ENCODE measurements at regions not wholly inside any gene's neighbourhood (a gene's known extent, or its start where the extent isn't known, plus 50 kb on each side); places are given as distances from the start of the nearest gene placed in this dataset.
"Not testable (repeated sequence)": the region's sequence is repeated elsewhere in the genome, so short reads cannot be mapped to it uniquely, and the experiment has no call there.

DNA sequence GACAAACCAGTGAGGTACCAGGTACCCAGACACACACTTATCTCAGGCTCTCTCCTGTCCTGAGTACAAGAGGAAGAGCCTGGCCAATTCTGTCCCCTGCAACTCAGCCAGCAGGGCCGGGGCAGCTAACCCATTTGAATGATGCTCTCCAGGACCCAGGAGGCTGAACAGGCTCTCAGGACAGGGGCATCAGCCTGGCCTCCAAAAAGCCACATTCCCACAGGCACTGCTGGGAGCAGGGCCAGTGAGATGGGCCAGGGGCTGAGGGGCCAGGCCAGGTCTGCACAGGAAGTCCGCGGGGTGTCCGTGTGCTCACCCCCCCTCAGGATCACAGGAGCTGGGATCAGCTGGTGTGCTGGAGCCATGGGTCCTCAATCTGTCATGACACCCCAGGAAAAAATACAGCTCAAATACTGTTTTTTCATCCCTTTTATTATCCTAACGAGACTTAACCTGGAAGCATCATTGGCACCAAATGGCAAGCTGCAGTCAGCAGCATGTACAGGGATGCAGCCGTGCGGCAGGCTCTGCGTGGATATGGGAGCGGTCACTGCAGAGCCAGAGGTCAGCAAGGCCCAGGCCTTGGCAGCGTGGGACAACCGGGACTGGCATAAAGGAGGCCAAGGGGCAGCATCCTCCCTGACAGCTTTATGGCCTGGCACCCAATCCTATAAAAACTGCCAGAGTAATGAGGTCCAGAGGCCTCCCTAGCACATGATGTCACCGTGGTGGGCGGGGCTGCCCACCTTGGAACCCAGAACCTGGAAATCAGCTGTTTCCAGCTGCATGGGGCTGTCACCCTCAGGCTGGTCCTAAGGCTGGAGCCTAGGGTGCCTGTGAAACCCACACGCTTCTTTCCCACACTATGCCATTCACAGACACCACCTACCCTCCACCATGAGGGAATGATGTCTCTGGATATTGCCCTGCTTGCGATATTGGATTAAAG is 276.7 kb downstream of the C16orf95 start:
- H3K4me1 Mint-ChIP-seq, result no peaks in the 10 kb centered on the region
- H3K36me3 Mint-ChIP-seq, result no peaks in the 10 kb centered on the region
- H3K27ac Mint-ChIP-seq, result no peak overlapping the region
- peaks cover 8 to 11% (median 9%) of the 10 kb centered on the region in 3 donors for H3K27me3 Mint-ChIP-seq
- ATAC-seq (ENCODE audit: low read depth in 2 of 2), result no peak
- H3K4me3 Mint-ChIP-seq, result no peak overlapping the region
- H3K9me3 Mint-ChIP-seq, result no peaks in the 10 kb centered on the region
- no peak for DNase-seq

DNA sequence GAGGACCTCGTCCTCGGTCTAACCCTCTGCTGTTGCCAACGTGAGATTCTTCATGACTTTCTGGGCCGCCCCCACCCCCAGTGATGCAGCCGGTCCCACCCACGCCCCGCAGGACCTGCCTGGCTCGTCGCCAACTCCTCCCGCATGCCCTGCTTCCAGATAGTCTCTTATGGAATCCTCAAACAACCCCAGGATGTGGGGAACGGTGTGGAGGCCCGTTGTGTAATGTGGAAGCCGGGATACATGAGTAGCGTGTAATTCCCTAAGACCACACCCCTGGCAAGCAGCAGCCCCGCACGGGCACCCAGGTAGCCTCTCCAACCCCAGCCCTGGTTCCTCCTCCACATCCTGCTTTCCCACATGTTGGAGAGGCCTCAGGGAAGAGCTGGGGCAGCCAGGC is 275.9 kb downstream of the C16orf95 start:
- H3K4me1 Mint-ChIP-seq, result no peaks in the 10 kb centered on the region
- ATAC-seq (ENCODE audit: low read depth in 2 of 2), result no peak
- H3K27me3 Mint-ChIP-seq, result peaks cover 11 to 15% (median 12%) of the 10 kb centered on the region in 3 donors
- no peak for DNase-seq
- no peak overlapping the region for H3K4me3 Mint-ChIP-seq
- no peaks in the 10 kb centered on the region for H3K9me3 Mint-ChIP-seq
- no peaks in the 10 kb centered on the region for H3K36me3 Mint-ChIP-seq
- no peak overlapping the region for H3K27ac Mint-ChIP-seq

DNA sequence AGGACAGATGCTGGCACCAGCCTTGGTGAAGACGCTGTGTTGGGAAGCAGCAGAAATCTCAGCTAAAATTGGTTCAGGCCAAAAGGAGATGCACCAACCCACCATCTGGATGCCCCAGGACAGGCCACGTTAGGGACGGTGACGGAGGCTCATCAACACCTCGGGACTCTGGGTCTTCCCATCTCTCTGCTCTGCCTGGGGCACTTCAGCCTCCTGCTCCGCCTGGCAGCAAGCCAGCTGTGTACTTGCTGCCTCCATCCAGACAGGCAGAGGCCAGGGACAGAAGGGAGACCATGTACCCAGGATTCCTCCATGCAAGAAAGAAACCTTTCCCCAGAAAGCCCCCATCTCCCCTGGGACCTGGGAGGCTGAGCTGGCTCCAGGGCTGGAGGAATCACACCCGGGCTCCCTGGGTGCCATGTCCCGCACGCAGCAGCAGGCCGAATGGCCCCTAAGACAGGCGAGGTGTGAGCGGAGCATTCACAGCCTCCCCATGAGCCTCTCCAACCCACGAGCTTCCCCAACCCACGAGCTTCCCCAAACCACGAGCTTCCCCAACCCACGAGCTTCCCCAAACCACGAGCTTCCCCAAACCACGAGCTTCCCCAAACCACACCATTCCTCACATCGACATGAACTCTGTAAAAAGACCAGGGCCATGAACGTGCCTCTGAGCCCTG is 274.5 kb downstream of the C16orf95 start:
- no peak for ATAC-seq (ENCODE audit: low read depth in 2 of 2)
- no peaks in the 10 kb centered on the region for H3K9me3 Mint-ChIP-seq
- H3K4me3 Mint-ChIP-seq, result no peak overlapping the region
- no peaks in the 10 kb centered on the region for H3K4me1 Mint-ChIP-seq
- no peak overlapping the region for H3K27ac Mint-ChIP-seq
- DNase-seq, result no peak
- peaks cover 11 to 15% (median 12%) of the 10 kb centered on the region in 3 donors for H3K27me3 Mint-ChIP-seq
- H3K36me3 Mint-ChIP-seq, result no peaks in the 10 kb centered on the region

DNA sequence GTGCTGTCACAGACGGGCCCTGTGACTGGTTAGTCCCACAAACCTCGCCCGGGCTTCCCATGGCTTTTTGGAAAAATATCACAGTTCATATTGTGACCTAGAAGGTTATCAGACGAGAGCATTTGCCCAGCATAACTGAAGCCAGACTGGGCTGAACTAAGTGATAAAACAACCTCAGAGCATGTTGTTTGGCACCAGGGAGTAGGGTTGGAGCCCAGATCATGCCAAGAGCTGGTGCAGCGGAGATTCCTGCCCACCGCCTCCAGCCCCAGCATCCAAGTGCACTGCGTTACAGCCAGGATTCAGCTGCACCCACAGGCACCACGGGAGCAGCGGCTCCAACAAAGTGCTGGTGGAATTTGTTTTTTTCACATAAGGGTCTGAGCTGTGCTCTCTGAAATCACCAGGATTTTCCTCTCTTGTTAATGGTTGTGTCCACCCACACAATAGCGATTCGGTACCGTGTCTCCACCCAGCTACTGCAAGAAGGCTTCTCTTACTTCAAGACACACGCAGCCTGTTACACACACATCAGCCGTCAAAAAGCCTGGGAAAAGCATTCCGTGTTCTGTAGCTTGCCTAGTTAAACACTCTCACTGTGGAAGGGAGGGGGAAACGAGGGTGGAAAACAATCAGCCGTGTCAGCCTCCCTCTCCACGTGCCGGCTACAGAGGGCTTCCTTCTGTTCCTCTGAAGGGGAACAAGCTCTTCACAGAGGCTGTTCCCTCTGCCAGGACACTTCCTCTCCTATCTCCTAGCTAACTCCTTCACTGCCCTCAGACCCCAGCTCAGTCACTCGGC is 273.8 kb downstream of the C16orf95 start:
- no peak overlapping the region for H3K4me3 Mint-ChIP-seq
- no peak overlapping the region for H3K27ac Mint-ChIP-seq
- no peaks in the 10 kb centered on the region for H3K36me3 Mint-ChIP-seq
- ATAC-seq (ENCODE audit: low read depth in 2 of 2) (no peak), DNase-seq (no peak)
- no peaks in the 10 kb centered on the region for H3K4me1 Mint-ChIP-seq
- no peaks in the 10 kb centered on the region for H3K9me3 Mint-ChIP-seq
- H3K27me3 Mint-ChIP-seq, result peaks cover 11 to 15% (median 12%) of the 10 kb centered on the region in 3 donors

DNA sequence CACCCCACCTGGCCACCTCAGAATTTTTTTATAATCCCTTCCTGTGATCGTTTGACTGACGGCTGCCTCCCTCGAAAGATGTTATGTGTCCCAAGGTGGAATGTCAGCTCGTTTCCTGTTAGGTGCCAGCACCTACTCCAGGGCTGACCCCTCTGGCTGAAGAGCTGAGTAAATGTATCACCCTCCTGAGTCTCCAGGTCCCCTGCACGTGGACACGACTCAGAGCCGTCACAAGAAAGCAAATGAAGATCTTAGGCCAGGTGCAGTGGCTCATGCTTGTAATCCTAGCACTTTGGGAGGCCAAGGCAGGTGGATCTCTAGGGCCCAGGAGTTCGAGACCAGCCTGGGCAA is 273.2 kb downstream of the C16orf95 start:
- no peaks in the 10 kb centered on the region for H3K9me3 Mint-ChIP-seq
- no peak for ATAC-seq (ENCODE audit: low read depth in 2 of 2)
- no peak overlapping the region for H3K27ac Mint-ChIP-seq
- H3K4me3 Mint-ChIP-seq, result no peak overlapping the region
- no peak for DNase-seq
- H3K27me3 Mint-ChIP-seq, result peaks cover 11 to 15% (median 12%) of the 10 kb centered on the region in 3 donors
- no peaks in the 10 kb centered on the region for H3K36me3 Mint-ChIP-seq
- H3K4me1 Mint-ChIP-seq, result no peaks in the 10 kb centered on the region

DNA sequence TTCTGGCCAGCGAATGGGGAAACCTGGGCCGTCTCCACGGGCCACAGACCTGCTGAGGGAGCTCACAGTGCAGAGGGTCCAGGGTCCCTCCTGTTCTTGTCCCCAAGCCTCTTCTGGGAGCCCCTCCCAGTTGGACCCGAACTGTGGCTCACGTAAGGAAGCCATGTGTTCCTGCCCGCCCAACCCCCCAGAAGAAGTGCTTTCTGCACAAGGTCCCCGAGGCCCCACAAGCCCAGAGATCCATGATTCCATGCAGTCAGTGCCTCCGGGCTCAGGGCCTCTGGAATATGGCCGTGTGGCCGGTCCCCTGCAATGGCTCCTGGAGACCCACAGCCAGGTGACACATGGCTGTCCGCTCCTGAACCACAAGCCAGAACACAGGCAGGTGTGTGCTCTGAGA is 272.4 kb downstream of the C16orf95 start:
- ATAC-seq (ENCODE audit: low read depth in 2 of 2) (no peak), DNase-seq (no peak)
- Mint-ChIP-seq H3K27me3 (peaks cover 8 to 15% (median 12%) of the 10 kb centered on the region in 3 donors), H3K4me1 (no peaks in the 10 kb centered on the region), H3K9me3 (peaks cover 0 to 3% (median 0%) of the 10 kb centered on the region in 7 donors), H3K4me3 (no peak overlapping the region), H3K27ac (no peak overlapping the region), H3K36me3 (no peaks in the 10 kb centered on the region)

DNA sequence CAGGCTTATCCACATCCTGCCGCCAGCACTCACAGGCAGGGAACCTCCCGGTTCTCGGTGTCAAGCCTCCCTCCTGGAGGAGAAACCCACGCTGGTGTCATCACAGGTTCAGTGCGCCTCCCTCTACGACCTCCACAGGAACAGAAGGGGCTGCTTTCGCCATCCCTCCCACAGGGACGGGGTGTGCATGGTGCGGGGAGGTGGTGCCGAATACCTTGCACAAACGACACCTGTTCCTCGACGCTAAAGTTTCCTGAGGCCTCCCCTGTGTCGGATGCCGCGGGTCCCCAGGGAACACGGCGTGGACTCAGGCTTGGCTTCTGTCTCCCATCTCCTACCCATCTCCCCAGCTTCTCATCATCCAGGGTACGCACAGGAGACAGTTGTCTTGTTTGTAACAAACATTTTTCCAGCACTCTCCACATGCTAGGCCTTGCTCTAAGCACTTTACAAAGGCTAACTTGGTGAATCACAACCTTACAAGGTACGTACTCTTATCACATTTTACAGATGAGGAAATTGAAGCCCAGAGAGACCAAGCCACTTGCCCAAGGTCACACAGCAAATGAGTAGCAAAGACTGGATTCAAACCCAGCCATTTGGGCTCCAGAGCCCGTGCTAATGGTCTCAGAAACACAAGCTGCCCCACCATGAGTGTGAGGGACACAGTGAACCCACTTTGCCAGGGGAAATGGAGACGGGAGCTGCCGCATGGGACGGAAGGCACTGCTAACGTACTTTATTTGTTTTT is 271.6 kb downstream of the C16orf95 start:
- Mint-ChIP-seq H3K36me3 (no peaks in the 10 kb centered on the region), H3K4me3 (no peak overlapping the region), H3K9me3 (peaks cover 0 to 4% (median 1%) of the 10 kb centered on the region in 7 donors), H3K4me1 (no peaks in the 10 kb centered on the region), H3K27me3 (peaks cover 11 to 15% (median 15%) of the 10 kb centered on the region in 3 donors), H3K27ac (no peak overlapping the region)
- DNase-seq (no peak), ATAC-seq (ENCODE audit: low read depth in 2 of 2) (no peak)

DNA sequence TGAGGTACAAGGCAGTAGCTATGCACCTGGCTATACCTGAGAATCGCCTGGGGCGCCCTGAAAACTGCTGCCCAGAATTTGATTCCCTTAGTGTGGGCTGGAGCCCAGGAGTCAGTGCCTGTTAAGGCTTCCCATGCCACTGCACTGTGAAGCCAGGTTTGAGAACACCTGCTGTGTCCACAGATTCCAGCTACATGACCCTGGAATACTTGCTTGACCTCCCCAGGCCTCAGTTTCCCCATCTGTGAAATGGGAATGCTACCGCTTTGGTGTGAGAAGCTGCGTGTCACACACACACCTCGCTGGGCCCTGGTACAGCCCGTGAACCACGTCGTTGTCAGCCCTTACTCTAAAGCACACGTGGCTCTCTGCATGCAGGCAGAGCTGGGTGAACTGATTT is 271.0 kb downstream of the C16orf95 start:
- Mint-ChIP-seq H3K27me3 (peaks cover 11 to 20% (median 15%) of the 10 kb centered on the region in 3 donors), H3K36me3 (no peaks in the 10 kb centered on the region), H3K4me1 (no peaks in the 10 kb centered on the region), H3K27ac (no peak overlapping the region), H3K9me3 (peaks cover 0 to 5% (median 1%) of the 10 kb centered on the region in 7 donors), H3K4me3 (no peak overlapping the region)
- no peak for DNase-seq
- no peak for ATAC-seq (ENCODE audit: low read depth in 2 of 2)

DNA sequence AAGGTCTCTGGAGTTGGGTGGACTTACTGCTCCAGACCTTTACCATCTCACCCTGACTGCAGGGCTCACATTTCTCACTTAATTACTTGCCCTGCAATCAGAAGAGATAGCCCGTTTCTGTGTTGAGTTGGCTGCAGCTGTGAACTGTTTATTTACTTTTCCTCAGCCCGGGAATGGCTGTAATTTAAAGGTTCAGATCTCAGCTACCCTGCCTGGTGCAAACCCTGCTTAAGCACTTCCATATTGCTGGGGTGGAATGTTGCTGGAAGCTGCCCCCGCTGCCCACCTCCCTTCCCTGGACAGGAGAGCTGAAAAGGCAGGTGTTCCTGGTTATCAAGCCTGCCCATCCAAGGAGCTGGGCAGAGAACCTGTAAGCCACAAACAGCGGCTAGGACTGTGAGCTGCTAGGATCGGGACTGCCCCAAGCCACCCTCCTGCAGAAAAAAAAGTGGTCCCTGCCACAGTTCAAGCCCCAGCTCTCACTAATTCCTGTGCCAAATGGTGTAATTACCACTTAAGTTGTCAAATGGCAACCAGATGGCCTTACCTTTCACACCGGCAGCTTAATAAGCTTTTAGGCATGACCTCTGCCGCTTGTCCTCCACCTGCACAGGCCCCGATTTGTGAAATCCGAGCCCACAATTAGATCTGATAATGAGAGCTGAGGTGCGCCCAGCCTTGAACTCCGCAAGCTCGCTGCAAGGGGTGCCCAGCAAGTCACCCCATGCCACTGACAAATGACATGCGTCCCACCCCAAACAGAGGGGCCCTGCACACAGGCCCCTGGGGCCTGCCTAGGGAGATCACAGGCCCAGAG is 269.8 kb downstream of the C16orf95 start:
- no peaks in the 10 kb centered on the region for H3K4me1 Mint-ChIP-seq
- ATAC-seq (ENCODE audit: low read depth in 2 of 2) (no peak), DNase-seq (no peak)
- H3K9me3 Mint-ChIP-seq, result peaks cover 0 to 7% (median 2%) of the 10 kb centered on the region in 7 donors
- no peak overlapping the region for H3K4me3 Mint-ChIP-seq
- no peaks in the 10 kb centered on the region for H3K36me3 Mint-ChIP-seq
- H3K27ac Mint-ChIP-seq, result peak overlapping the region in 1 of 6 donors; percentile 86
- peaks cover 12 to 23% (median 20%) of the 10 kb centered on the region in 3 donors for H3K27me3 Mint-ChIP-seq

DNA sequence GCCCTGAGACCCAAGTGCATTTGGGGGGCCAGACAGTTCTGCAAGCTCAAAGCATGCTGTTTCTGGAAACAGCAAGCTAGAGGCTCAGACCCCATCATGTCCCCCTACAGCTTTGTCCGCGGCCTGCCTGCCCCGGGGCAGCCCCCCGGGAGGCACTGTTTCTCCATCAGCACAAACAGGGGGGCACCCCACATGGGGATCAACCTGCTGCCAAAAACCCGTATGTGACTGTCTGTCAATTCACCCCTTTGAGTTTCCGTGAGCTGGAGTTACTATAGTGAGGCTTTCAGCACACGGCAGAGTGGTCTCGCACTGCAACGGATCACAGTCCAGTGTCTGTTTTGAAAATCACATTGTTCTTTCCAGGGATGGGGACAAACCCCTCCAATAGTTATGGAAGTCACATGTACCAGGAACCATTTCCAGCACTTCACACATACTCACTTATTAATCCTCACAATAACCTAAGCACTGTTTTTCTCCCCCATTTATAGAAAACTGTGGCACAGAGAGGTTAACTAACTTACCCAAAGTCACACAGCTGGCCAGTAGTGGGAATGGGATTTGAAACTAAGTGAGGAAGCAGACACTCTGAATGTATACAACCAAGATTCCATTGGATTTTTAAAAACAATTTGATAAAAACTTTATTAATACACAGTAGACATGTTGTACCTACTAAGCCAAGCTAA is 269.0 kb downstream of the C16orf95 start:
- Mint-ChIP-seq H3K4me1 (no peaks in the 10 kb centered on the region), H3K9me3 (peaks cover 0 to 9% (median 2%) of the 10 kb centered on the region in 7 donors), H3K36me3 (no peaks in the 10 kb centered on the region), H3K4me3 (no peak overlapping the region), H3K27ac (peak overlapping the region in 2 of 6 donors; percentile 28 to 86), H3K27me3 (peaks cover 15 to 21% (median 20%) of the 10 kb centered on the region in 3 donors)
- DNase-seq (no peak), ATAC-seq (ENCODE audit: low read depth in 2 of 2) (no peak)

DNA sequence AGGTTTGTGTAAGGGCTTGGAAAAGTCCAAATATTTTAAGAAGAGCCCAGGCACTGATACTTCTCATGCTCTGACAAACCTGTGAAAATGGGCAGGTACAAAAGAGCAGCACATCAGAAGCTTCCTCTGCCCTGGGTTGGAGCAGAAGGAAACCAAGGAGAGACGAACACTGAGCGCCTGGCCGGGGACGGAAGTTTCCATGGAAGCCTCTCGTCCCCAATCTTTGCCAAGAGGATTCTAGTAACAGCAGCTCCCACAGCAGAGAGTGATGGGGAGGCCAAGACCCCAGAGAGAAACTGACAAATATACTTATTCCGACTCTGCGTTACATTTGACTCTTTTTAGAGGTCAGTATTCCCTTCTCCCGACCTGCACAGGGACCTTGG is 268.5 kb downstream of the C16orf95 start:
- no peaks in the 10 kb centered on the region for H3K4me1 Mint-ChIP-seq
- ATAC-seq (ENCODE audit: low read depth in 2 of 2) (no peak), DNase-seq (no peak)
- H3K27me3 Mint-ChIP-seq, result peaks cover 19 to 23% (median 19%) of the 10 kb centered on the region in 3 donors
- no peaks in the 10 kb centered on the region for H3K36me3 Mint-ChIP-seq
- H3K9me3 Mint-ChIP-seq, result peaks cover 0 to 9% (median 2%) of the 10 kb centered on the region in 7 donors
- H3K27ac Mint-ChIP-seq, result no peak overlapping the region
- no peak overlapping the region for H3K4me3 Mint-ChIP-seq

DNA sequence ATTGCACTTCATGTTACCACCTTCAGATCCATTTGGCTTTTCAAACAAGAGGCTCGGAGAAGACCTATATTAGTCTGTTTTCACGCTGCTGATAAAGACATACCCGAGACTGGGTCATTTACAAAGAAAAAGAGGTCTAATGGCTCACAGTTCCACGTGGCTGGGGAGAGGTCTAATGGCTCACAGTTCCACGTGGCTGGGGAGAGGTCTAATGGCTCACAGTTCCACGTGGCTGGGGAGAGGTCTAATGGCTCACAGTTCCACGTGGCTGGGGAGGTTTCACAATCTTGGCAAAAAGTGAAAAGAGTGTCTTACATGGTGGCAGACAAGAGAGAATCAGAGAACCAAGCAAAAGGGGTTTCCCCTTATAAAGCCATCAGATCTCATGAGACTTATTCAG is 268.0 kb downstream of the C16orf95 start:
- H3K4me1 Mint-ChIP-seq, H3K4me3 Mint-ChIP-seq: not testable (repeated sequence)

More for the DNA sequence above, 268.0 kb downstream of the C16orf95 start:
- DNase-seq; H3K36me3 Mint-ChIP-seq; H3K27ac Mint-ChIP-seq; ATAC-seq (ENCODE audit: low read depth in 2 of 2): not testable (repeated sequence)
- Mint-ChIP-seq H3K9me3 (peaks cover 0 to 14% (median 2%) of the 10 kb centered on the region in 7 donors), H3K27me3 (peaks cover 19 to 28% (median 24%) of the 10 kb centered on the region in 3 donors)
